CD4-positive, alpha-beta memory T cell (primary cell): ENCODE measurements at regions not wholly inside any gene's neighbourhood (a gene's known extent, or its start where the extent isn't known, plus 50 kb on each side); places are given as distances from the start of the nearest gene placed in this dataset.

ENCODE experiments used
- CTCF ChIA-PET: fragments of 350-600 bp; sonication (Branson Sonifier 250); formaldehyde crosslinking; loops from one replicate; lab custom pipeline; 2021; ENCODE audit warnings: inconsistent platforms; ENCODE audit not compliant: partially characterized antibody; lab: Charles Lee
- POLR2A ChIA-PET: fragments of 350-600 bp; sonication (Branson Sonifier 250); formaldehyde crosslinking; loops from one replicate; lab custom pipeline; 2021; ENCODE audit not compliant: partially characterized antibody; lab: Charles Lee
- DNase-seq, 5 donors: peaks; one replicate each; pipeline versions ENCODE4 v3.0.0 to v3.0.0-alpha.2; 2020 to 2022; ENCODE audit warnings: mixed read lengths in 1 of 5
- H3K27ac ChIP-seq: one replicate; pipeline ENCODE4 v1.7.0; 2013; ENCODE audit warnings: low read depth, low read length
- H3K27me3 ChIP-seq: 2 replicates; pipeline ENCODE4 v1.7.0; 2013; ENCODE audit warnings: mild to moderate bottlenecking, low read length, moderate library complexity; ENCODE audit not compliant: insufficient read depth
- H3K36me3 ChIP-seq: 2 replicates; pipeline ENCODE4 v1.7.0; 2013; ENCODE audit warnings: mild to moderate bottlenecking, low read length, moderate library complexity; ENCODE audit not compliant: insufficient read depth
- H3K4me1 ChIP-seq: 2 replicates; pipeline ENCODE4 v1.7.0; 2013; ENCODE audit warnings: mild to moderate bottlenecking, low read length, moderate library complexity; ENCODE audit not compliant: insufficient read depth
- H3K4me3 ChIP-seq, 2 donors: one replicate each; pipeline ENCODE4 v1.7.0; 2013; ENCODE audit warnings: low read length in 2 of 2, mild to moderate bottlenecking in 1 of 2
- H3K9me3 ChIP-seq, 2 donors: one replicate each; pipeline ENCODE4 v1.7.0; 2013; ENCODE audit warnings: low read length in 2 of 2, control low read depth in 1 of 2; ENCODE audit not compliant: control insufficient read depth in 1 of 2
- H3K27ac Mint-ChIP-seq, 7 donors: one replicate each; pipeline ENCODE4 v1.8.0; 2020 to 2021; ENCODE audit warnings: mixed read lengths in 7 of 7, mild to moderate bottlenecking in 6 of 7, inconsistent platforms in 3 of 7, moderate library complexity in 3 of 7
- H3K27me3 Mint-ChIP-seq, 2 donors: one replicate each; pipeline ENCODE4 v1.8.0; 2020 to 2021; ENCODE audit warnings: mixed read lengths in 2 of 2
- H3K36me3 Mint-ChIP-seq, 2 donors: one replicate each; pipeline ENCODE4 v1.8.0; 2020 to 2021; ENCODE audit warnings: mixed read lengths in 2 of 2, inconsistent platforms in 1 of 2, mild to moderate bottlenecking in 1 of 2
- H3K4me1 Mint-ChIP-seq, 4 donors: one replicate each; pipeline ENCODE4 v1.8.0; 2020 to 2021; ENCODE audit warnings: mixed read lengths in 4 of 4, mild to moderate bottlenecking in 1 of 4
- H3K4me3 Mint-ChIP-seq, 8 donors: one replicate each; pipeline ENCODE4 v1.8.0; 2020 to 2021; ENCODE audit warnings: mixed read lengths in 8 of 8, mild to moderate bottlenecking in 7 of 8, moderate library complexity in 6 of 8, inconsistent platforms in 3 of 8
- H3K9me3 Mint-ChIP-seq, 8 donors: one replicate each; pipeline ENCODE4 v1.8.0; 2020 to 2021; ENCODE audit warnings: mixed read lengths in 8 of 8, mild to moderate bottlenecking in 5 of 8, inconsistent platforms in 3 of 8, moderate library complexity in 1 of 8
- intact Hi-C: fragments of 100-400 bp; cut with micrococcal nuclease; formaldehyde crosslinking; loops from one replicate; pipeline ENCODE4 v1.15.1; 2023

DNA sequence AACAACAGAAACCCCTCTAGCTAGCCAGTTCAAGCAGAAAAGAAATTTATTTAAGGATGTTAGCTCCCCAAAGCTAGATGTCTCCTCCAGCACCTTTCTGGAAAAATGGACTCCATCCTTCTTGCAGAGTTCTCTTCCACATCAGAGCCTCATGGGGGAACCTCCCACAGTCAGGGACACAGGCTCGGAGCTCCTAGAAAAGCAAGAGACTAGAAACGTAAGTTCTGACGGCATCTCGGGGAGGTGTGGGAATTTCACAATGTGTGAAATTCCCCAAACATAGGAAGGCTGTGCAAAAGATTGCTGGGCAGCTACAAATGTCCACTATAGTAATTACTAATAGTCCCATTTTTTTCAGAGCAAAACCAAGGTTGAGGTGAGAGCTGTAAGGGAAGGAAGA is 184.8 kb downstream of the EVX1 start:
- no peak for DNase-seq
- POLR2A ChIA-PET: no interaction called here
- Histone ChIP-seq H3K4me1 (no peaks in the 10 kb centered on the region), H3K9me3 (no peaks in the 10 kb centered on the region), H3K27me3 (no peaks in the 10 kb centered on the region), H3K4me3 (no peak overlapping the region), H3K36me3 (no peaks in the 10 kb centered on the region), H3K27ac (no peak overlapping the region)
- Mint-ChIP-seq H3K36me3 (no peaks in the 10 kb centered on the region), H3K27ac (no peak overlapping the region), H3K9me3 (no peaks in the 10 kb centered on the region), H3K27me3 (peaks cover 3 to 19% of the 10 kb centered on the region in 2 donors), H3K4me1 (no peaks in the 10 kb centered on the region), H3K4me3 (no peak overlapping the region)
- CTCF ChIA-PET: no interaction called here
- intact Hi-C loops: no loop called here

DNA sequence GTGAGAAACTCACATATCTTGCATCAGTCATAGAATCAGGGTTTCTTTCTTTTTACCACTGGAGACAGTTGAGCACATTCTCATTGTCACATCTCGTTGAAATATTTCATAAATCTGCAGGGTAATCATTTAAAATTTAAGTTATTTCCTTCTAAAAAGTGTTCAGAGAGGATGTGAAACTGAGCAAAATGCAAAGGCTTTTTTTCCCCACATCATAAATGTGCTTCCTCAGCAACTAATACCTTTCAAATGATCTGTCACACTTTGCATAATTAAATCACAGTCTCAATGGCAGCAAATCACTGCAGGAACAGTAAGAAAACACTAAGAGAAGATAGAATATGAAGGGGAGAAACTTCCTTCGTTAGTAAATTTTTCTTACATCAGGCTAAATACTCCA is 187.5 kb downstream of the EVX1 start:
- Histone ChIP-seq H3K4me1 (no peaks in the 10 kb centered on the region), H3K36me3 (no peaks in the 10 kb centered on the region), H3K4me3 (no peak overlapping the region), H3K27ac (no peak overlapping the region), H3K27me3 (no peaks in the 10 kb centered on the region), H3K9me3 (no peaks in the 10 kb centered on the region)
- CTCF ChIA-PET: no interaction called here
- no peak for DNase-seq
- Mint-ChIP-seq H3K4me1 (no peaks in the 10 kb centered on the region), H3K27me3 (peaks cover 7 to 14% of the 10 kb centered on the region in 2 donors), H3K4me3 (no peak overlapping the region), H3K27ac (no peak overlapping the region), H3K9me3 (peaks cover 0 to 2% (median 0%) of the 10 kb centered on the region in 8 donors), H3K36me3 (no peaks in the 10 kb centered on the region)
- POLR2A ChIA-PET: no interaction called here
- intact Hi-C loops: no loop called here

DNA sequence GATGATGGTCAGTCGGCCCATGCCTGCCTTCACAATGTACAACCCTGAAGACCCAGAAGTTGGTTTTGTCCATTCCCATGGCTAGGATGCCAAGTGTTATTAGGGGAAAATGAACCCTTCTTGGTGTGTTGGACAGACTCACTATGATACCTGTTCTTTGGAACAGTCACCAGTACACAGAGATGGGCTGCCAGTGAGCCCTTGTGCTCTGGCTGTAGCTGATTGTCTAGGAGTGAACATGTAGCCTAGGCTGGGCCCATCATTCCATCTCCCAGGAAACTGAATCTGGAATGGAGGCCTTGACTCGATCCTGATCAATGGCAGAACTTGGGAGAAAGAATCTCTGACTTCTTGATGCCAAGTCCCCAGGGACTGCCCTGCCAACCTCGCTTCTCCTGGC is 188.9 kb downstream of the EVX1 start:
- H3K27ac ChIP-seq: no peak overlapping the region
- H3K27me3 ChIP-seq: no peaks in the 10 kb centered on the region
- no peaks in the 10 kb centered on the region for H3K9me3 ChIP-seq
- POLR2A ChIA-PET: no interaction called here
- Mint-ChIP-seq H3K4me3 (no peak overlapping the region), H3K4me1 (no peaks in the 10 kb centered on the region), H3K9me3 (peaks cover 0 to 2% (median 0%) of the 10 kb centered on the region in 8 donors), H3K36me3 (no peaks in the 10 kb centered on the region), H3K27me3 (peaks cover 7 to 12% of the 10 kb centered on the region in 2 donors), H3K27ac (no peak overlapping the region)
- no peaks in the 10 kb centered on the region for H3K36me3 ChIP-seq
- no peak overlapping the region for H3K4me3 ChIP-seq
- CTCF ChIA-PET: no interaction called here
- intact Hi-C loops: no loop called here
- no peaks in the 10 kb centered on the region for H3K4me1 ChIP-seq
- no peak for DNase-seq

DNA sequence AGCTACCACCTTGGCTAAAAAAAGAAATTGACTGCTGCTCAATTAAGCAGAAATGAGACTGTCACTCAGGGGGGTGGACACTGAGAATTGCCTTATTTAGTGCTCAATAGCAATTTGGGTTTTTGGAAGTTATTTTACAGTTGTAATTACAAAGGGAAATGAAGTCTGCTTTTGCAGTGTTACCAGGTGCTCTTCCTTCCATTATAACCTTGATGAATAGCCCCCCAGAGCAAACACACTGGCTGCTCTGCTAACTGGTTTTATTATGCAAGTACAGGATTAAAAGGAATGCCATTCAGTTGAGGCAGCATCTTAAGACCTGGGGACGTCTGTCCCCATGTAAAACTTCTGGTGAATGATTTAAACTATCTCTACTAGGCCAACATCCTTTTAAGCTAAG is 191.0 kb downstream of the EVX1 start:
- intact Hi-C loops: no loop called here
- Histone ChIP-seq H3K4me3 (no peak overlapping the region), H3K36me3 (no peaks in the 10 kb centered on the region), H3K4me1 (no peaks in the 10 kb centered on the region), H3K27ac (no peak overlapping the region), H3K27me3 (no peaks in the 10 kb centered on the region), H3K9me3 (no peaks in the 10 kb centered on the region)
- Mint-ChIP-seq H3K4me3 (no peak overlapping the region), H3K27me3 (peaks cover 5 to 12% of the 10 kb centered on the region in 2 donors), H3K4me1 (no peaks in the 10 kb centered on the region), H3K27ac (no peak overlapping the region), H3K36me3 (no peaks in the 10 kb centered on the region), H3K9me3 (peaks cover 0 to 2% (median 0%) of the 10 kb centered on the region in 8 donors)
- no peak for DNase-seq
- POLR2A ChIA-PET: no interaction called here
- CTCF ChIA-PET: no interaction called here

DNA sequence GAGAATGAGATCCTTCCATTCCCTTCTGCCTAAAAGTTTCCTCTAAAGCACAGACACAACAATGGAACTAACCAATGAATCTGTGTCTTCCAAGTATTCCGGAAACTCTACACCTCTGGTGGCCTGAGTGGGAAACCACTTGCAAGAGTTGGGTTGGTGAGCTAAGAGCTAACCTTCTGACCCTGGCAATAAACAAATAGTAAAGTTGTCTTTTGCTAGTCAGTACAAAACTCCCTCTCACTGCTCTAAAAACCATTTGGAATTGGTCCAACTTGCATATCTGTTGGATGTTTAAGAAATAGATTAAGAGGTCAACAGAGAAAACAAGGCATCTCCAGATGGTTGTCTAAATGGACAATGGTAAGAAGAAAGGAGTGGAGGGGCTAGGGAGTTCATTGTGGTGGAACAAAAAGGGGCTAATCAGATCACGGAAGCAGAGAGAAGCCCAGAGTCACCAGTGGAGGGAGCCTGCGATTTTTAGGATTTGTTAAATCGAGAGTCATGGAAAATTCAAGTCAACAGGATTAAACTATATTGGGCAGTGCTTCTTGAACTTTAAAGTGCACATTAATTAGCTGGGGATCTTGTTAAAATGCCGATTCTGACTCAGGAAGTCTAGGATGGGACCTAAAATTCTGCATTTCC is 192.3 kb downstream of the EVX1 start:
- no peaks in the 10 kb centered on the region for H3K4me1 ChIP-seq
- no peaks in the 10 kb centered on the region for H3K36me3 ChIP-seq
- H3K27ac ChIP-seq: no peak overlapping the region
- Mint-ChIP-seq H3K27ac (no peak overlapping the region), H3K4me1 (no peaks in the 10 kb centered on the region), H3K27me3 (peaks cover 7 to 13% of the 10 kb centered on the region in 2 donors), H3K9me3 (peaks cover 0 to 2% (median 0%) of the 10 kb centered on the region in 8 donors), H3K36me3 (no peaks in the 10 kb centered on the region), H3K4me3 (no peak overlapping the region)
- H3K4me3 ChIP-seq: no peak overlapping the region
- POLR2A ChIA-PET: no interaction called here
- no peaks in the 10 kb centered on the region for H3K9me3 ChIP-seq
- intact Hi-C loops: no loop called here
- DNase-seq: no peak
- CTCF ChIA-PET: no interaction called here
- H3K27me3 ChIP-seq: no peaks in the 10 kb centered on the region

DNA sequence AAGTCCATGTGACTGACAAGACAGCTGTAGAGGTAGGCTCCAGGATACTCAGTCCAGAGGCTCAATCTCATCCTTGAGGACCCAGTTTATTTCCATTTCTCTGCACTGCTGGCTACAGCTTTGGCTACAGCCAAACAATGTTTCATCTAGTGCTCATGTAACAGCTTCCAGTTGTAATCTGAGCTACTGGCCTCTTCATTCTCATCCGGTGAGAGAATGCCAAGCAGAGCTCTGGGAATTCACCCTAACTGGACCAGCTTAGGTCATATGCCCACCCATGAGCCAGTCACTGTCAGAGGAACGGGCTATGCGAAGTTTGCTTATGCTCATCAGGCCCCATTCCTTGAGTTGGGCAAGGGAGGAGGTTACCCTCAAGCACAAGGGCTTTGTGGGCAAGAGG is 192.9 kb downstream of the EVX1 start:
- no peaks in the 10 kb centered on the region for H3K36me3 ChIP-seq
- H3K27me3 ChIP-seq: no peaks in the 10 kb centered on the region
- Mint-ChIP-seq H3K27me3 (peaks cover 7 to 12% of the 10 kb centered on the region in 2 donors), H3K4me3 (no peak overlapping the region), H3K36me3 (no peaks in the 10 kb centered on the region), H3K9me3 (peaks cover 0 to 2% (median 0%) of the 10 kb centered on the region in 8 donors), H3K27ac (no peak overlapping the region), H3K4me1 (no peaks in the 10 kb centered on the region)
- no peaks in the 10 kb centered on the region for H3K4me1 ChIP-seq
- ChIA-PET CTCF (no interaction called here), POLR2A (no interaction called here)
- no peak for DNase-seq
- no peaks in the 10 kb centered on the region for H3K9me3 ChIP-seq
- H3K4me3 ChIP-seq: no peak overlapping the region
- no peak overlapping the region for H3K27ac ChIP-seq
- intact Hi-C loops: no loop called here

DNA sequence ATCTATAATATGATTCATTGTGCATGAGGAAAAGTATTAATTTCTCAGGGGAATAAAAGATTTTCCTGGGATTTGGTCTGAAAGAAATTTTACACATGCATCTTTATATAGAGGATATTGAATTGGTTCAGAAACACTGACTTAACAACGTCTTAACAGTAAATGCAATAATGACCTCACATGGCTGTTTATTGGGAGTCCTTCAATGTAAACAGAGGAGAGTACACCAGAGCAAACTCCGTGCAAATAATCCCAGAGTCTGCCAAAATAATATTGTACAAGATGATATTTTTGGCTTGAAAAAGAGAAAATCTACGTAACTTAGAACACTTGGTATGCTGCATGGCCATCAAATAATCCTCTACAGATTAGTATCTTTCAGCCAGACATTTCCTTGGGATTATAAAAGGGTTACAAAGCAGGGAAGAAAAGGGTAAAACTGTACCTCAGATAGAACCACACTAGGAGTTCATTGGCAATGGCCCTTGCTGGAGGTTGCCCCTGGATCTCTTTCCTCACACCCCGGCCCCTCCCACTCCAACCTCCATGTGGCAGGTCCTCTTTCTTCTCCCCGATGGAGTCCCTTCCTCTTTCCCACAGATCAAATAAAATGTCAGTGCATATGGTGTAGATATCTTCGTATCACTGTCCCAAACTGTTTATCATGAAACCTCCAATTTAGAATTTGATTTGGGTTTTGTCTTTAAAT is 196.4 kb downstream of the EVX1 start:
- no peak overlapping the region for H3K4me3 Mint-ChIP-seq

More for the DNA sequence above, 196.4 kb downstream of the EVX1 start:
- ChIA-PET POLR2A (no interaction called here), CTCF (no interaction called here)
- Mint-ChIP-seq H3K36me3 (no peaks in the 10 kb centered on the region), H3K4me1 (no peaks in the 10 kb centered on the region), H3K27me3 (peaks cover 5 to 17% of the 10 kb centered on the region in 2 donors), H3K9me3 (peaks cover 0 to 2% (median 0%) of the 10 kb centered on the region in 8 donors), H3K27ac (no peak overlapping the region)
- DNase-seq: no peak
- intact Hi-C loops: no loop called here
- no peaks in the 10 kb centered on the region for H3K36me3 ChIP-seq
- H3K4me1 ChIP-seq: no peaks in the 10 kb centered on the region
- H3K4me3 ChIP-seq: no peak overlapping the region
- no peaks in the 10 kb centered on the region for H3K9me3 ChIP-seq
- no peaks in the 10 kb centered on the region for H3K27me3 ChIP-seq
- no peak overlapping the region for H3K27ac ChIP-seq
